Activated T-helper 1 cell treated with anti-CD3 and anti-CD28 coated beads, Interleukin-12 subunit alpha, Interleukin-12 subunit beta, Interleukin-2, Interleukin-4 antibody, amounts not matched to agents 30 ng/mL and 10 ng/mL and 1 ng/mL, durations not matched to agents 14 hours and 24 hours and 36 hours (primary cell): ENCODE measurements at regions not wholly inside any gene's neighbourhood (a gene's known extent, or its start where the extent isn't known, plus 50 kb on each side); places are given as distances from the start of the nearest gene placed in this dataset.

Experiments
- DNase-seq: peaks from one replicate; pipeline ENCODE4 v3.0.0; 2021; ENCODE audit warnings: low spot score
- H3K27ac Mint-ChIP-seq: one replicate; pipeline ENCODE4 v1.8.0; 2021; ENCODE audit warnings: mild to moderate bottlenecking, mixed read lengths
- H3K27me3 Mint-ChIP-seq: one replicate; pipeline ENCODE4 v1.8.0; 2022; ENCODE audit warnings: mild to moderate bottlenecking, moderate library complexity, mixed read lengths; ENCODE audit not compliant: insufficient read depth
- H3K36me3 Mint-ChIP-seq: one replicate; pipeline ENCODE4 v1.8.0; 2021; ENCODE audit warnings: low read depth, mixed read lengths
- H3K4me1 Mint-ChIP-seq: one replicate; pipeline ENCODE4 v1.8.0; 2021; ENCODE audit warnings: low read depth, mixed read lengths
- H3K4me3 Mint-ChIP-seq: one replicate; pipeline ENCODE4 v1.8.0; 2021; ENCODE audit warnings: mild to moderate bottlenecking, moderate library complexity, mixed read lengths
- H3K9me3 Mint-ChIP-seq: one replicate; pipeline ENCODE4 v1.8.0; 2021; ENCODE audit warnings: mixed read lengths
- intact Hi-C: fragments of 100-400 bp; cut with micrococcal nuclease; formaldehyde crosslinking; loops from one replicate; pipeline ENCODE4 v1.15.1; 2024

DNA sequence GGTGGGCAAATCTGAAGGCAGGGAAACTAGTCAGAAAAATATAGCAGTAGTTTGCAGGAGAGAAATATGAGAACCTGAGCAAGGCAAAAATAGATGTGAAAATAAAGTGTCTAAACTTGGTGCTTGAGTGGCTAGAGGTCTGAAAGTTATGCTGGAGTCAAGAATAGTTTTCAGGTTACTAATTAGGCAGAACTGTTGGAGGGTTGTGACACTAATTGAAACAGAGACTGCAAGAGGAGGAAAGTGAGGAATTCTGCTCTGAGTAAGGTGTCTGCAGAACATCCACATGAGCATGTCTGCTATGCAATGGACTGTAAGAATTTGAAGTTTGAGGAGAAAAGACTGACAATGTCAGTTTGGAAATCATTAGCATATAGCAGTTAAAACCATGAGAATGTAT, 444.0 kb upstream of the LRRTM1 start:
- intact Hi-C loops = no loop called here
- Mint-ChIP-seq H3K27me3 (no peaks in the 10 kb centered on the region), H3K27ac (no peak overlapping the region), H3K9me3 (peaks cover 27% of the 10 kb centered on the region), H3K4me1 (no peaks in the 10 kb centered on the region), H3K36me3 (no peaks in the 10 kb centered on the region), H3K4me3 (no peak overlapping the region)
- no peak for DNase-seq

DNA sequence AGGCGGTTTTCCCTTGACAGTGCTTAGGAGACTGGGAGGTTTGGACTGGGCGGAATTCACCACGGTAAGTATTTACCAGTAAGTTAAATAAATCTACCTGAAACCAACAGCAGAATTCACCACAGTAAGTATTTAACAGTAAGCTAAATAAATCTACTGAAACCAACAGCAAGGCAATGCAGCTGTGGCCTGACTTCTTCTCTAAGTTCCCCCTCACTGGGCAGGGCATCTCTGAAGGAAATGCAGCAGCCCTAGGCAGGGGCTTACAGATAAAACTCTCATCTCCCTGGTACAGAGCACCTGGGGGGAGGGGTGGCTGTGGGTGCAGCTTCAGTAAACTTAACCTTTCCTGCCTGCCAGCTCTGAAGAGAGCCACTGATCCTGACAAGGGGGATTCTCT, 432.5 kb upstream of the LRRTM1 start:
- H3K36me3 Mint-ChIP-seq = no peaks in the 10 kb centered on the region
- H3K4me3 Mint-ChIP-seq = no peak overlapping the region

DNA sequence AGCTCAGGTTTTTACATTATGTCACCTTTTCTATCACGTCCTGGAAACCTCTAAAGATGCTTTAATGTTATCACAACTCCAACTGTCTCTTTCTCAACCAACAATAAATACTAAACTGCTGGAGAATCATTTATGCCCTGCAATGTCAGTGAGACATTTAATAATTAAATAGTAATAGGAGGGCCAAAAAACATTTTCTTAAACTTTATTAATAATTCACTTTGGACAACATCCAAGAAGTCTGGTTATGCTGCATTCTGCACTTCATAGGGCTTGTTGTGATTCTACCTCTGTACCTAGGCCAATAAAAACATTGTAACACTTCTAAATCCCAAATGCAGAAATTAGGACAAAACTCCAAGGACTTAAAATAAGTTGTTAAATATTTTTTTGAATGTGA, 420.4 kb upstream of the LRRTM1 start:
- Mint-ChIP-seq H3K36me3 (no peaks in the 10 kb centered on the region), H3K4me1 (no peaks in the 10 kb centered on the region), H3K27me3 (no peaks in the 10 kb centered on the region), H3K4me3 (no peak overlapping the region), H3K9me3 (peaks cover 21% of the 10 kb centered on the region), H3K27ac (no peak overlapping the region)
- no peak for DNase-seq
- intact Hi-C loops = no loop called here

More for the DNA sequence above, 432.5 kb upstream of the LRRTM1 start:
- DNase-seq = no peak
- no peak overlapping the region for H3K27ac Mint-ChIP-seq
- intact Hi-C loops = no loop called here
- no peaks in the 10 kb centered on the region for H3K4me1 Mint-ChIP-seq
- no peaks in the 10 kb centered on the region for H3K27me3 Mint-ChIP-seq
- H3K9me3 Mint-ChIP-seq = peaks cover 29% of the 10 kb centered on the region

DNA sequence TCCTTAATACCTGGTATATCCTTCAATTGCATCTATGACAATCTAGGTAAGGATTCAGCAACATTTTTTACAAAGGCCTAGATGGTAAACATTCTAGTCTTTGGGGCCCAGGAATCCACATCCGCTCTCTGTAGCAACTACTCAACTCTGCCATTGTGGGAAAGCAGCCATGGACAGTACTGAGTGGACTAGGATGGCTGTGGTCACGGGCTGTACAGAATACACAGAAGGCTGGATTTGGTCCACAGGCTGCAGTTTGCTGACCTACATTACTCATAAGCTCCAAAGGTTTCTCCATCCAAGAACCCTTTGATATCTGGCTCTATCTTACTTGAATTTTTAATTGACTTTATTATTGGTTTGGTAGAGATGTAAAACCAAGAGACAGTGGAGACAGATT, 418.3 kb upstream of the LRRTM1 start:
- Mint-ChIP-seq H3K36me3 (no peaks in the 10 kb centered on the region), H3K4me3 (no peak overlapping the region), H3K4me1 (no peaks in the 10 kb centered on the region), H3K27ac (no peak overlapping the region), H3K27me3 (no peaks in the 10 kb centered on the region), H3K9me3 (peaks cover 13% of the 10 kb centered on the region)
- intact Hi-C loops = no loop called here
- DNase-seq = no peak

DNA sequence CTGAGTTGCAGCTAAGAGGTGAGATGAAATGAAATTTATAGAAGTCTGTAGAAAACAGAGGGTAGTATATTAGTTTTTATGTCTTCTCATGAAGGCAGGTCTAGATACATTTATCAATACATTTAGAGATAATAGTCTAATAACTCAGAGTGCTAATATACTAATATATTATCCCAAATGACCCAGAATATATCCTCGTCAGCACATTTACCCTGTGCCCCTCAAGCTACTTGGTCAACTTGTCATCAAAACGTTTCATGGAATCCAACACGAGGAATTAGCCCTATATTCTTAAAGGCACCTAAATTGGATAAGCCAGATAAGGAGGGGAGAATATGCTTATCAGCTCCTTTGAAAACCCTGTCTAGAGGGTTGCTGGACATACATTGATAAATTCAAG, 415.1 kb upstream of the LRRTM1 start:
- Mint-ChIP-seq H3K4me3 (no peak overlapping the region), H3K4me1 (no peaks in the 10 kb centered on the region), H3K27me3 (no peaks in the 10 kb centered on the region), H3K9me3 (peaks cover 17% of the 10 kb centered on the region), H3K36me3 (no peaks in the 10 kb centered on the region), H3K27ac (no peak overlapping the region)
- DNase-seq = no peak
- intact Hi-C loops = no loop called here

DNA sequence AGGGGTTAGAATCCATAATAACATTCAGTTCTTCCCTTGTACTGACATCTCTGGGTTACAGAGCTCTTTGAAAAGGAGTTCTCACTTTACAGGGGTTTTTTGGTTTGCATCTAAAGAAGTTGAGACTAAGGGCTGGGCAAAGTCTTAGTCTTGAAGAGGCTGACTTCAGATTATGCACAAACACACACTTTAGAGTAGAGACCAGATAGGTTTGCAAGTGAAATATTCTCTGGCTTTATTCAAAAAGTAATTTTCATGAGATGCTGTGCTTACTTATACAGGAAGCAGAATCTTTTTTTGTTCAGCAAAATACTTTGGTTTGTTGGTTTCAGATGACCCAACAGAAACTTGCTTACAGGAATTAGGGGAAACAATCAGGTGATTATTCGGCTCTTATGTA, 410.9 kb upstream of the LRRTM1 start:
- Mint-ChIP-seq H3K36me3 (no peaks in the 10 kb centered on the region), H3K9me3 (peaks cover 10% of the 10 kb centered on the region), H3K27ac (no peak overlapping the region), H3K27me3 (no peaks in the 10 kb centered on the region), H3K4me1 (no peaks in the 10 kb centered on the region), H3K4me3 (no peak overlapping the region)
- DNase-seq = no peak
- intact Hi-C loops = no loop called here

DNA sequence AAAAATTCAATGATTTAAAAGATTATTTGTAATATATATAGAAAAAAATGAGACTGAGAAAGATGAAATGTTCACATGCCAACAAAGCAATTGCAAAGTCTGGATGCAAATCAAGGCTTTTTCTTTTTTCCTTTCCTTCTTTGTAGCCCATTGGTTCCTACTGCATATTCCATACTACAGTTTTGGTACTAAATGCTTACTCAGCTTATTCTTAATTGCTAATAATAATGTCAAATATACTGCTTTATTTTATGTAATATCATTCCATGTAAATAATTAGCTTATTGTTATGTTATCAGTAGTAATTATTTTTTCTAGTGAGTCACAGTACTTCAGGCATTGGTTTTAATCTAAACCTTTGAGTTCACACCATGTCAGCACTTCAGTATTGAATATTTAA, 407.4 kb upstream of the LRRTM1 start:
- DNase-seq = no peak

DNA sequence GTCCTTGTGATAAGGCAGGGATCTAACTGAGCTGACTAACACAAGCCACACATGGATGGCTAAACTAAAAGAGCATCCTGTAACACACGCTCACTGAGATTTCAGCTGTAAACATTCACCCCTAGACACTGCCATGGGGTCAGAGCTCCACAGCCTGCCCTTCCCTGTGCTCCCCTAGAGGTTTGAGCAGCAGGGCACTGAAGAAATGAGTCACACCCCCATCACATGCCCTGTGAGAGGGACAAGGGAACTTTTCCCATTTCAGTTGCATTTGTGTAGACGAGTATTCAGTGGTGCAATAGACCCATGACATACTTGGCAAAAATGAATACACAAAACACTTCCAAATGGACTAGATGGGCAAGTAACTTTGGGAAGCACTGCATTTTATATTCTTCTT, 402.4 kb upstream of the LRRTM1 start:
- H3K4me3 Mint-ChIP-seq = no peak overlapping the region
- no peaks in the 10 kb centered on the region for H3K4me1 Mint-ChIP-seq
- no peak overlapping the region for H3K27ac Mint-ChIP-seq
- H3K36me3 Mint-ChIP-seq = no peaks in the 10 kb centered on the region
- DNase-seq = no peak
- peaks cover 8% of the 10 kb centered on the region for H3K9me3 Mint-ChIP-seq
- H3K27me3 Mint-ChIP-seq = no peaks in the 10 kb centered on the region
- intact Hi-C loops = no loop called here

More for the DNA sequence above, 407.4 kb upstream of the LRRTM1 start:
- Mint-ChIP-seq H3K27me3 (no peaks in the 10 kb centered on the region), H3K4me1 (no peaks in the 10 kb centered on the region), H3K36me3 (no peaks in the 10 kb centered on the region), H3K4me3 (no peak overlapping the region), H3K9me3 (peaks cover 19% of the 10 kb centered on the region), H3K27ac (no peak overlapping the region)
- intact Hi-C loops = no loop called here

DNA sequence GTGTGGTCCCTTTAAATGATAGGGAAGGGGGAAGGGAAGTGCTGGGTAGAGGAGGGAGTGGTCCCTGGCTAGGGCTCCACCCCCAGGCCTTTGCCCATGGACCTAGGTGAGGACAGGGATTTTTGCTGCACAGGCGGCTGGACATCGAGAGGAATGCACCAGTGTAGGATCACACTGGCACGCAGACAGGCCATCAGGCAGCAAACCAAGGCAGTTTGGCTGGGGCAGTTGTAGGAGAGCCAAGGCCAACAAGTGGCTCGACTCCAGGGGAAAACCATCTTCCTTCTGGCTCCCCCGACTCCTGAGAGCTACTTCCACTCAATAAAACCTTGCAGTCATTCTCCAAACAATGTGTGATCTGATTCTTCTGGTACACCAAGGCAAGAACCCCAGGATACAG, 402.0 kb upstream of the LRRTM1 start:
- H3K36me3 Mint-ChIP-seq = no peaks in the 10 kb centered on the region
- no peak overlapping the region for H3K4me3 Mint-ChIP-seq
- no peaks in the 10 kb centered on the region for H3K4me1 Mint-ChIP-seq
- no peaks in the 10 kb centered on the region for H3K27me3 Mint-ChIP-seq
- H3K27ac Mint-ChIP-seq = no peak overlapping the region
- H3K9me3 Mint-ChIP-seq = peaks cover 10% of the 10 kb centered on the region
- intact Hi-C loops = no loop called here
- no peak for DNase-seq

DNA sequence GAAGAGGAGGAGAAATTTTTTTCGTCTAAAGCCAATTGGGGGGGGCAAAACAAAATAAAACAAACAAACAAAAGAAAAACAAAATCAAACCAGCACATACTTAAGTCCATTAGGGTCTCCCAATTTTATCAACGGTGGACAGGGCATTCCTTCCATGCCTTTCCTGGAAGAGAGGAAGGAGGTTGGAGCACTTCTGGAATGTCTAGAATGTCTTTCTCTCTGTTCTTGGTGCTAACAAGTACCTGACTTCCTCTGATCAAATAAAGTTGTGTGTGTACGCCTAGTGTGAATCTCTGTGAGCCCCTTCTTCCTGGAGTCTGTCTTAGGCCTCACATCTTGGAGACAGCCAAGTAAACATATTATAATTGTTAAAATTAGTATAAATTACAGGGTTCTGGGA, 399.0 kb upstream of the LRRTM1 start:
- DNase-seq = no peak
- Mint-ChIP-seq H3K27me3 (no peaks in the 10 kb centered on the region), H3K9me3 (peaks cover 10% of the 10 kb centered on the region), H3K4me3 (no peak overlapping the region), H3K4me1 (no peaks in the 10 kb centered on the region), H3K36me3 (no peaks in the 10 kb centered on the region), H3K27ac (no peak overlapping the region)
- intact Hi-C loops = no loop called here

DNA sequence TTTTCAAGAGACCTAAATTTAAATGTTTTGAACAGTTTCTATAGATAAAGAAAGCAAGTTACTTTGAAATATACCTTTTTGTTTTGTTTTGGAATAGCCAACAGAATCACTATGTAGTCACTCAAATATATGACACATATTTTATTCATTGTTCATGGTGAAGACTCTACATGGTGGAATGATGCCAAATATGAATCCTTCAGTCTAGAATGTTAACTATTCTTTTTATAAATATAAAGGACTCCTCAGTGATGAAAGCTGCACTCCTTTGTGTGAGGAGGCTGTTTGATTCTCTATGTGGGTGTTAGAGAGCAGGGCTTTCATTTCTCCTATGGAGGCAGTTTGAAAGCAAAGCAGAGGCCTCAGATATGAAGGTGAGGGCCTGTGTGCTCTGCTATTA, 396.4 kb upstream of the LRRTM1 start:
- Mint-ChIP-seq H3K4me1 (no peaks in the 10 kb centered on the region), H3K9me3 (peaks cover 13% of the 10 kb centered on the region), H3K27me3 (no peaks in the 10 kb centered on the region), H3K4me3 (no peak overlapping the region), H3K27ac (no peak overlapping the region), H3K36me3 (no peaks in the 10 kb centered on the region)
- intact Hi-C loops = no loop called here
- DNase-seq = no peak
